Fibroblast of villous mesenchyme (primary cell): ENCODE measurements at regions not wholly inside any gene's neighbourhood (a gene's known extent, or its start where the extent isn't known, plus 50 kb on each side); places are given as distances from the start of the nearest gene placed in this dataset.

Experiments used
- DNase-seq: peaks from one replicate; pipeline ENCODE4 v3.0.0-alpha.2; 2010; ENCODE audit warnings: low read depth
- H3K4me3 ChIP-seq: 2 replicates; pipeline ENCODE4 v1.5.1; 2011; ENCODE audit warnings: low read depth, mild to moderate bottlenecking, low read length
- CTCF ChIP-seq: IDR thresholded peaks from 2 replicates; pipeline ENCODE4 v1.5.1; 2012; ENCODE audit warnings: low read depth, mild to moderate bottlenecking, low read length; ENCODE audit not compliant: insufficient read depth

GRCh38 chr17:68657576-68657975, 56.4 kb upstream of the FAM20A start:
- no peak for TF ChIP-seq CTCF
- no peak overlapping the region for H3K4me3 ChIP-seq
- DNase-seq, result no peak

DNA sequence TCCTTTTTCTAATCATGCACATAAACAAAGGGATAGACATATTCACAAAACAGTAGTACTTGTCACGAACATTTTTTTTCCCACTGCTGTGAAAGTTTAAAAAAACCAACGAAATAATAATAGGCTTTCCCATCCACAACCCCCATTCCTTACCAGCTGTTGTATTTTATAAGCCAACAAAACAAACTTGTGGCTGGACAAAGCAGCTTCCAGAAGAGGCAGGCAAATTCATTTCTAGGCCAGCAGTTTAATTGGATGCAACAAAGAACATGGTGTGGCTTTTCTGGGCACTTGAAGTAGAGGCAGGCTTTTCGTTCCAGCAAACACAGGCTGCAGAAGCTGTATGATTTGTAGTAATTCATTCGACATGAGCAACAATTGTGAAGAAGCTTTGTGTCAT, 56.0 kb upstream of the FAM20A start:
- no peak for TF ChIP-seq CTCF
- H3K4me3 ChIP-seq, result no peak overlapping the region
- DNase-seq, result no peak

- no peak for TF ChIP-seq CTCF
- no peak overlapping the region for H3K4me3 ChIP-seq
- no peak for DNase-seq
Measured at GRCh38 chr17:68656666-68657065, 55.5 kb upstream of the FAM20A start.
